ENCODE measurements at regions not wholly inside any gene's neighbourhood (a gene's known extent, or its start where the extent isn't known, plus 50 kb on each side); places are given as distances from the start of the nearest gene placed in this dataset.

GRCh38 chr20:12416281-12416680, 498.6 kb downstream of the BTBD3 start:
- Histone ChIP-seq H3K27ac (ENCODE audit: low read depth, low read length, poor library complexity, severe bottlenecking) (no peak overlapping the region), H2AFZ (ENCODE audit: low read length) (no peak overlapping the region), H3K9me2 (ENCODE audit: low read depth, low read length) (no peaks in the 10 kb centered on the region), H3K27me3 (ENCODE audit: insufficient read depth, low read length) (no peaks in the 10 kb centered on the region), H3K4me1 (ENCODE audit: insufficient read depth, low read length, severe bottlenecking) (no peaks in the 10 kb centered on the region), H3K9ac (ENCODE audit: low read length) (no peak overlapping the region), H3K4me2 (ENCODE audit: low read length) (no peak overlapping the region), H3K79me2 (ENCODE audit: insufficient read depth, low read length) (no peaks in the 10 kb centered on the region), H3K36me3 (ENCODE audit: insufficient read depth, low read length) (no peaks in the 10 kb centered on the region), H3K4me3 (ENCODE audit: low read depth, low read length, poor library complexity, severe bottlenecking) (no peak overlapping the region), H3F3A (ENCODE audit: insufficient read depth, low read length) (no peaks in the 10 kb centered on the region), H4K20me1 (ENCODE audit: insufficient read depth, low read length) (no peaks in the 10 kb centered on the region), H3K9me3 (ENCODE audit: low read length) (no peaks in the 10 kb centered on the region)
- TF ChIP-seq CTCF (IDR thresholded peaks at IDR 0.05; ENCODE audit: low read length) (no peak), EZH2 (IDR thresholded peaks at IDR 0.05; ENCODE audit: borderline replicate concordance, low read length) (no peak)

GRCh38 chr20:12433724-12434123, 516.0 kb downstream of the BTBD3 start:
- Histone ChIP-seq H3K9me3 (ENCODE audit: low read length) (no peaks in the 10 kb centered on the region), H3F3A (ENCODE audit: insufficient read depth, low read length) (no peaks in the 10 kb centered on the region), H3K9ac (ENCODE audit: low read length) (no peak overlapping the region), H3K27me3 (ENCODE audit: insufficient read depth, low read length) (no peaks in the 10 kb centered on the region), H3K4me1 (ENCODE audit: insufficient read depth, low read length, severe bottlenecking) (no peaks in the 10 kb centered on the region), H3K27ac (ENCODE audit: low read depth, low read length, poor library complexity, severe bottlenecking) (no peak overlapping the region), H2AFZ (ENCODE audit: low read length) (no peak overlapping the region), H4K20me1 (ENCODE audit: insufficient read depth, low read length) (no peaks in the 10 kb centered on the region), H3K4me3 (ENCODE audit: low read depth, low read length, poor library complexity, severe bottlenecking) (no peak overlapping the region), H3K79me2 (ENCODE audit: insufficient read depth, low read length) (no peaks in the 10 kb centered on the region), H3K9me2 (ENCODE audit: low read depth, low read length) (no peaks in the 10 kb centered on the region), H3K36me3 (ENCODE audit: insufficient read depth, low read length) (no peaks in the 10 kb centered on the region), H3K4me2 (ENCODE audit: low read length) (no peak overlapping the region)
- TF ChIP-seq EZH2 (IDR thresholded peaks at IDR 0.05; ENCODE audit: borderline replicate concordance, low read length): no peak
- TF ChIP-seq CTCF (IDR thresholded peaks at IDR 0.05; ENCODE audit: low read length): no peak

- TF ChIP-seq EZH2 (IDR thresholded peaks at IDR 0.05; ENCODE audit: borderline replicate concordance, low read length) (no peak), CTCF (IDR thresholded peaks at IDR 0.05; ENCODE audit: low read length) (no peak)
- H3K4me3 ChIP-seq (ENCODE audit: low read depth, low read length, poor library complexity, severe bottlenecking): no peak overlapping the region
- no peaks in the 10 kb centered on the region for H3K79me2 ChIP-seq (ENCODE audit: insufficient read depth, low read length)
- no peaks in the 10 kb centered on the region for H3K4me1 ChIP-seq (ENCODE audit: insufficient read depth, low read length, severe bottlenecking)
- H4K20me1 ChIP-seq (ENCODE audit: insufficient read depth, low read length): no peaks in the 10 kb centered on the region
- no peaks in the 10 kb centered on the region for H3K27me3 ChIP-seq (ENCODE audit: insufficient read depth, low read length)
- H3K36me3 ChIP-seq (ENCODE audit: insufficient read depth, low read length): no peaks in the 10 kb centered on the region
- H3K9me3 ChIP-seq (ENCODE audit: low read length): no peaks in the 10 kb centered on the region
- no peaks in the 10 kb centered on the region for H3K9me2 ChIP-seq (ENCODE audit: low read depth, low read length)
- H3K4me2 ChIP-seq (ENCODE audit: low read length): no peak overlapping the region
- H3F3A ChIP-seq (ENCODE audit: insufficient read depth, low read length): no peaks in the 10 kb centered on the region
- H3K9ac ChIP-seq (ENCODE audit: low read length): no peak overlapping the region
- no peak overlapping the region for H2AFZ ChIP-seq (ENCODE audit: low read length)
- no peak overlapping the region for H3K27ac ChIP-seq (ENCODE audit: low read depth, low read length, poor library complexity, severe bottlenecking)
Observed at GRCh38 chr20:12434672-12435071, 517.0 kb downstream of the BTBD3 start.
